GM18502 (cell line): ENCODE measurements at regions not wholly inside any gene's neighbourhood (a gene's known extent, or its start where the extent isn't known, plus 50 kb on each side); places are given as distances from the start of the nearest gene placed in this dataset.

Source experiments
- ATAC-seq: cut with Tn5 transposase; IDR thresholded peaks from one replicate; pipeline ENCODE4 v1.9.1; 2021; ENCODE audit warnings: mild to moderate bottlenecking; ENCODE audit not compliant: unreplicated experiment, poor library complexity

GRCh38 chr9:79021084-79021483 lies 550.7 kb upstream of the TLE4 start:
- no peak for ATAC-seq

GRCh38 chr9:79023134-79023580 lies 548.6 kb upstream of the TLE4 start:
- no peak for ATAC-seq

- peak; percentile 82 for ATAC-seq
These were observed 545.4 kb upstream of the TLE4 start for GRCh38 chr9:79026316-79026715.

- no peak for ATAC-seq
These were observed 543.7 kb upstream of the TLE4 start for GRCh38 chr9:79028101-79028500.

GRCh38 chr9:79034583-79034982 lies 537.2 kb upstream of the TLE4 start:
- ATAC-seq, result no peak

GRCh38 chr9:79037338-79037737 lies 534.4 kb upstream of the TLE4 start:
- ATAC-seq, result no peak

- no peak for ATAC-seq
These were observed 531.1 kb upstream of the TLE4 start for GRCh38 chr9:79040671-79041070.

- ATAC-seq, result no peak
These were observed 530.5 kb upstream of the TLE4 start for GRCh38 chr9:79041266-79041665.

GRCh38 chr9:79043916-79044315 lies 527.8 kb upstream of the TLE4 start:
- no peak for ATAC-seq

- no peak for ATAC-seq
These were observed 525.4 kb upstream of the TLE4 start for GRCh38 chr9:79046401-79046800.

- no peak for ATAC-seq
These were observed 522.4 kb upstream of the TLE4 start for GRCh38 chr9:79049371-79049770.

GRCh38 chr9:79053598-79053997 lies 518.2 kb upstream of the TLE4 start:
- ATAC-seq, result no peak

- ATAC-seq, result no peak
These were observed 517.3 kb upstream of the TLE4 start for GRCh38 chr9:79054500-79054899.

- ATAC-seq, result no peak
These were observed 515.7 kb upstream of the TLE4 start for GRCh38 chr9:79056041-79056440.

GRCh38 chr9:79057576-79057975 lies 514.2 kb upstream of the TLE4 start:
- no peak for ATAC-seq

- no peak for ATAC-seq
These were observed 511.0 kb upstream of the TLE4 start for GRCh38 chr9:79060766-79061165.

- ATAC-seq, result no peak
These were observed 509.8 kb upstream of the TLE4 start for GRCh38 chr9:79061752-79062616.

GRCh38 chr9:79073201-79073600 lies 498.6 kb upstream of the TLE4 start:
- no peak for ATAC-seq

GRCh38 chr9:79080536-79080935 lies 491.2 kb upstream of the TLE4 start:
- ATAC-seq, result no peak

GRCh38 chr9:79083621-79084020 lies 488.1 kb upstream of the TLE4 start:
- no peak for ATAC-seq

GRCh38 chr9:79087133-79087532 lies 484.6 kb upstream of the TLE4 start:
- ATAC-seq, result no peak

GRCh38 chr9:79089054-79089560 lies 482.7 kb upstream of the TLE4 start:
- no peak for ATAC-seq
